HEK293 (cell line): ENCODE measurements at regions not wholly inside any gene's neighbourhood (a gene's known extent, or its start where the extent isn't known, plus 50 kb on each side); places are given as distances from the start of the nearest gene placed in this dataset.

Experiments used
- OVOL3 ChIP-seq: fragments of 450-650 bp; formaldehyde crosslinking; IDR thresholded peaks from 2 replicates; pipeline ENCODE4 v1.5.1; 2016; ENCODE audit warnings: missing biosample characterization, missing genetic modification characterization
- ZNF114 ChIP-seq: fragments of 450-650 bp; formaldehyde crosslinking; IDR thresholded peaks from 2 replicates; pipeline ENCODE4 v1.5.0; 2017; ENCODE audit warnings: missing biosample characterization, missing genetic modification characterization
- ZNF146 ChIP-seq: fragments of 450-650 bp; formaldehyde crosslinking; IDR thresholded peaks from 2 replicates; pipeline ENCODE4 v1.5.1; 2016; ENCODE audit warnings: missing biosample characterization, missing genetic modification characterization
- TF ChIP-seq, protein P1 (sequence below): fragments of 450-650 bp; formaldehyde crosslinking; IDR thresholded peaks from 2 replicates; pipeline ENCODE4 v1.5.1; 2016; ENCODE audit warnings: missing biosample characterization, missing genetic modification characterization
- TF ChIP-seq, protein P2 (sequence below): fragments of 450-650 bp; formaldehyde crosslinking; IDR thresholded peaks from 2 replicates; pipeline ENCODE4 v1.5.1; 2016; ENCODE audit warnings: missing biosample characterization, missing genetic modification characterization

DNA sequence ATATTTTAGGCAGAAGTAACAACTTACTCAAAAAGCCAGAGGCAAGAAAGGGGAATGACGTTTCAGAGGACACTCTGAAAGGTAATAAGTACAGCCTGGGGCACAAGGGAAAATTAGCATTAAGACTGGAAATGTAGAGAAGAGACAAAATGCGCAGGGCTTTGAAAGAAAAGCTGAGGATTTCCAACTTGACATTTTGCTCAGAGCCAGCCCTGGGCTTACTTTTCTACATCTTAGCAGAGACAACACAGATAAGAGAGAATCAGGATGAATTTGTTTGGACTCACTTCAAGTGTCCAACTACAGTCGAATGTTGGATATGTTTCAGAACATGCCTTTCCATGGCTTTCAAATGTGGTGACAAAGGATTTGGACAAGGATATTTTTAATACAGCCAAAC lies 808.9 kb upstream of the LUZP2 start:
- TF ChIP-seq, protein P1, sequence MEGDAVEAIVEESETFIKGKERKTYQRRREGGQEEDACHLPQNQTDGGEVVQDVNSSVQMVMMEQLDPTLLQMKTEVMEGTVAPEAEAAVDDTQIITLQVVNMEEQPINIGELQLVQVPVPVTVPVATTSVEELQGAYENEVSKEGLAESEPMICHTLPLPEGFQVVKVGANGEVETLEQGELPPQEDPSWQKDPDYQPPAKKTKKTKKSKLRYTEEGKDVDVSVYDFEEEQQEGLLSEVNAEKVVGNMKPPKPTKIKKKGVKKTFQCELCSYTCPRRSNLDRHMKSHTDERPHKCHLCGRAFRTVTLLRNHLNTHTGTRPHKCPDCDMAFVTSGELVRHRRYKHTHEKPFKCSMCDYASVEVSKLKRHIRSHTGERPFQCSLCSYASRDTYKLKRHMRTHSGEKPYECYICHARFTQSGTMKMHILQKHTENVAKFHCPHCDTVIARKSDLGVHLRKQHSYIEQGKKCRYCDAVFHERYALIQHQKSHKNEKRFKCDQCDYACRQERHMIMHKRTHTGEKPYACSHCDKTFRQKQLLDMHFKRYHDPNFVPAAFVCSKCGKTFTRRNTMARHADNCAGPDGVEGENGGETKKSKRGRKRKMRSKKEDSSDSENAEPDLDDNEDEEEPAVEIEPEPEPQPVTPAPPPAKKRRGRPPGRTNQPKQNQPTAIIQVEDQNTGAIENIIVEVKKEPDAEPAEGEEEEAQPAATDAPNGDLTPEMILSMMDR (tag by site-specific recombination) = no peak
- TF ChIP-seq ZNF114 (no peak), OVOL3 (no peak), ZNF146 (tag by site-specific recombination) (no peak)
- TF ChIP-seq, protein P2, sequence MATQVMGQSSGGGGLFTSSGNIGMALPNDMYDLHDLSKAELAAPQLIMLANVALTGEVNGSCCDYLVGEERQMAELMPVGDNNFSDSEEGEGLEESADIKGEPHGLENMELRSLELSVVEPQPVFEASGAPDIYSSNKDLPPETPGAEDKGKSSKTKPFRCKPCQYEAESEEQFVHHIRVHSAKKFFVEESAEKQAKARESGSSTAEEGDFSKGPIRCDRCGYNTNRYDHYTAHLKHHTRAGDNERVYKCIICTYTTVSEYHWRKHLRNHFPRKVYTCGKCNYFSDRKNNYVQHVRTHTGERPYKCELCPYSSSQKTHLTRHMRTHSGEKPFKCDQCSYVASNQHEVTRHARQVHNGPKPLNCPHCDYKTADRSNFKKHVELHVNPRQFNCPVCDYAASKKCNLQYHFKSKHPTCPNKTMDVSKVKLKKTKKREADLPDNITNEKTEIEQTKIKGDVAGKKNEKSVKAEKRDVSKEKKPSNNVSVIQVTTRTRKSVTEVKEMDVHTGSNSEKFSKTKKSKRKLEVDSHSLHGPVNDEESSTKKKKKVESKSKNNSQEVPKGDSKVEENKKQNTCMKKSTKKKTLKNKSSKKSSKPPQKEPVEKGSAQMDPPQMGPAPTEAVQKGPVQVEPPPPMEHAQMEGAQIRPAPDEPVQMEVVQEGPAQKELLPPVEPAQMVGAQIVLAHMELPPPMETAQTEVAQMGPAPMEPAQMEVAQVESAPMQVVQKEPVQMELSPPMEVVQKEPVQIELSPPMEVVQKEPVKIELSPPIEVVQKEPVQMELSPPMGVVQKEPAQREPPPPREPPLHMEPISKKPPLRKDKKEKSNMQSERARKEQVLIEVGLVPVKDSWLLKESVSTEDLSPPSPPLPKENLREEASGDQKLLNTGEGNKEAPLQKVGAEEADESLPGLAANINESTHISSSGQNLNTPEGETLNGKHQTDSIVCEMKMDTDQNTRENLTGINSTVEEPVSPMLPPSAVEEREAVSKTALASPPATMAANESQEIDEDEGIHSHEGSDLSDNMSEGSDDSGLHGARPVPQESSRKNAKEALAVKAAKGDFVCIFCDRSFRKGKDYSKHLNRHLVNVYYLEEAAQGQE = no peak
